ENCODE measurements at regions not wholly inside any gene's neighbourhood (a gene's known extent, or its start where the extent isn't known, plus 50 kb on each side); places are given as distances from the start of the nearest gene placed in this dataset.

GRCh38 chr14:87638196-87638595 lies 354.8 kb downstream of the GALC start:
- Histone ChIP-seq H3K4me1 (no peaks in the 10 kb centered on the region), H3K27me3 (no peaks in the 10 kb centered on the region), H3K4me3 (replicated peaks in 1 of 3) (no peak overlapping the region), H3K27ac (no peak overlapping the region), H3K9me3 (no peaks in the 10 kb centered on the region), H3K36me3 (no peaks in the 10 kb centered on the region)
- TF ChIP-seq CTCF (IDR thresholded peaks at IDR 0.05), result no peak
- TF ChIP-seq POLR2A (IDR thresholded peaks at IDR 0.05), result no peak
- WGBS, 2 donors, result 31 to 46% methylated on average over 3 of the region's 3 CpGs
- peak; percentile 85 to 86 for DNase-seq
- intact Hi-C loops (cut with DNase I), result no loop called here

- H3K27me3 ChIP-seq, result no peaks in the 10 kb centered on the region
- H3K4me3 ChIP-seq (replicated peaks in 1 of 3), result no peak overlapping the region
- no peak for DNase-seq
- TF ChIP-seq POLR2A (IDR thresholded peaks at IDR 0.05) (no peak), CTCF (IDR thresholded peaks at IDR 0.05) (no peak)
- no peaks in the 10 kb centered on the region for H3K9me3 ChIP-seq
- WGBS, 2 donors, result 80 to 81% methylated on average over 3 of the region's 3 CpGs
- H3K36me3 ChIP-seq, result no peaks in the 10 kb centered on the region
- intact Hi-C loops (cut with DNase I), result no loop called here
- no peak overlapping the region for H3K27ac ChIP-seq
- no peaks in the 10 kb centered on the region for H3K4me1 ChIP-seq
Measured at GRCh38 chr14:87635442-87635841, 357.5 kb downstream of the GALC start.

GRCh38 chr14:87632796-87633195 lies 360.2 kb downstream of the GALC start:
- Histone ChIP-seq H3K9me3 (no peaks in the 10 kb centered on the region), H3K36me3 (no peaks in the 10 kb centered on the region), H3K27ac (no peak overlapping the region), H3K27me3 (no peaks in the 10 kb centered on the region), H3K4me1 (peaks cover 0 to 13% of the 10 kb centered on the region in 2 donors), H3K4me3 (replicated peaks in 1 of 3) (no peak overlapping the region)
- TF ChIP-seq POLR2A (IDR thresholded peaks at IDR 0.05) (no peak), CTCF (IDR thresholded peaks at IDR 0.05) (no peak)
- intact Hi-C loops (cut with DNase I), result no loop called here
- DNase-seq, result no peak
- WGBS, 2 donors, result 97% methylated on average over 4 of the region's 4 CpGs

GRCh38 chr14:87630846-87631245 lies 362.1 kb downstream of the GALC start:
- TF ChIP-seq CTCF (IDR thresholded peaks at IDR 0.05) (no peak), POLR2A (IDR thresholded peaks at IDR 0.05) (no peak)
- WGBS, 2 donors, result 49 to 68% methylated on average over 4 of the region's 4 CpGs
- no peaks in the 10 kb centered on the region for H3K9me3 ChIP-seq
- intact Hi-C loops (cut with DNase I), result no loop called here
- H3K36me3 ChIP-seq, result no peaks in the 10 kb centered on the region
- H3K4me3 ChIP-seq (replicated peaks in 1 of 3), result no peak overlapping the region
- H3K27ac ChIP-seq, result no peak overlapping the region
- H3K4me1 ChIP-seq, result peaks cover 0 to 15% of the 10 kb centered on the region in 2 donors
- H3K27me3 ChIP-seq, result no peaks in the 10 kb centered on the region
- DNase-seq, result no peak

- TF ChIP-seq CTCF (IDR thresholded peaks at IDR 0.05), result no peak
- no peak for TF ChIP-seq POLR2A (IDR thresholded peaks at IDR 0.05)
- Histone ChIP-seq H3K27me3 (no peaks in the 10 kb centered on the region), H3K36me3 (no peaks in the 10 kb centered on the region), H3K4me3 (replicated peaks in 1 of 3) (no peak overlapping the region), H3K9me3 (no peaks in the 10 kb centered on the region), H3K4me1 (peaks cover 0 to 15% of the 10 kb centered on the region in 2 donors), H3K27ac (no peak overlapping the region)
- no peak for DNase-seq
- WGBS, 2 donors, result 88 to 90% methylated on average over 3 of the region's 3 CpGs
- intact Hi-C loops (cut with DNase I), result no loop called here
Measured at GRCh38 chr14:87629788-87630187, 363.2 kb downstream of the GALC start.

All from thyroid gland (tissue), 4 donors.